HUDEP-2 (cell line): ENCODE measurements at regions not wholly inside any gene's neighbourhood (a gene's known extent, or its start where the extent isn't known, plus 50 kb on each side); places are given as distances from the start of the nearest gene placed in this dataset.
"Not testable (repeated sequence)": the region's sequence is repeated elsewhere in the genome, so short reads cannot be mapped to it uniquely, and the experiment has no call there.

Experiments used
- DNase-seq, 76 experiments: peaks; one replicate each; lab custom pipeline; 2025; ENCODE audit not compliant: unreplicated experiment in 76 of 76; lab: John Stamatoyannopoulos, UW

DNA sequence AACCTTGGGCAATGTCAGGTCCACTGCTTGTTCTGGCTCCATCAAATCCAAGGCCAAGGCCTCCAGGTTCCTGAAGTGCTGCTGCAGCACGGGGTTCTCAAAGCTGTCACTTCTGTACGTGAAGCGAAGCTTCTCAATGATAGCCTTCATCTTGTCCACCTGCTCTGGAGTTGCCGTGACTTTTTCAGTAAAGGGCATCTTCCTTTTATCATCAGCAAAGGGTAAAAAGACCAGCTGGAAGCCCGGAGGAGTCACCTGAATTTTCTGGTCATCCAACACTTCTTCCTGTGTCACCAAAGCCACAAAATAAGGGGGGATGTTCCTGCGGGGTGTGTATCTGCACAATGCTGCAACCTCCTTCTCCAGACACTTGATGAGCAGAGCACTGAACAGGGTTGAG, 131.7 kb upstream of the MAMLD1 start:
- not testable (repeated sequence) for DNase-seq

DNA sequence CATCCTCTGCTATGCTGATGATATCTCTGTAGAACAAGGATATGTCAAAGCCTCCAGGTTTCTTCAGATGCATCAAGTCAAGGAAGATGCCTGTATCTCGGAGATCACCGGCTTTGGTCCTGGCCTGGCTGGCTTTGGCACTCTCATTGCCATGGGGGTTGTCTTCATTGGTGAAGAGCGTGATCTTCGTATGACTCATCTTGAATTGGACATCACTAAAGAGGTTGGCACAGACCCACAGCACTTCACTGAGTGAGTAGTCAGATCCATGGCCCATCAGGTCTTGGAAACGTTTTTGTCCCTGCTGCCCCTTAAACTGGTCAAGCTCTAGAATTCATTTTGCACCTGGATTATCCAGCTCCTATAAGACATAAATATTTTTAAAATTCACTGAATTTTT, 130.9 kb upstream of the MAMLD1 start:
- not testable (repeated sequence) for DNase-seq

DNA sequence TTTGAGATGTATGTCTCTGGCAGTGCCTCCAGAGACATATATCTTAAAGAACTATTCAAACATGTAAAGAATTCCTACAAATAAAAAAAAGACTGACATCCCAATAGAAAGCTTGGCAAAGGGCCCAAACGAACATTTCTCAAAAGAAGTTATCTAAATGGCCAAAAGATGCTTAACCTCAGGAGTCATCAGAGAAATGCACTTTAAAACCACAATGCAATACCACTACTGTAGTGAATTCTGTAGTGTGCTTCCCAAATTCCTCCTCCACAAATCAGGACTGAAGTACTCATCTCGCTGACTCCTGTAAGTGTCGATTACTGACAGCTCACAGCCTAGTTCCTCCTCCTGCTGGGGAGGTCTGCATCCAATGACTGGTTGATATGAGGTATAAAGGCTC, 129.0 kb upstream of the MAMLD1 start:
- DNase-seq = no peak

DNA sequence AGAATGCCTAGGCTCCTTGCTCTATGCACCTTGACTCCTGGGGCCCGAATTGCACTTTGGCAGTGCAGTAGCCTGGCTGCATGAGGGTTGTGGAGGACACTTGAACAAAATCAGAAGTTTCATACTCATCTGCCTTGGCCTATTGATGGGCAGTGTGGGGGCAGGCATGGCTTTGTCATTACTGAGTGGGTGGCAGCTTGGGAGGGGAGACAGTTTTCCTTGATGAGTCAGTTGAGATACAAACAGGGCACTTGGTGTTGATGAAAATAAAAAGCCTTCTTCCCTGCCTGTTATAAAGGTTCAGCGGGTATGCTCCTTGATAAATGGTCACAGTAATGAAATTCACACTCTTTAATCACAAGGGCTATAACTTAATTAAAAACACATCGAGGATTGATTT, 126.8 kb upstream of the MAMLD1 start:
- DNase-seq = no peak

DNA sequence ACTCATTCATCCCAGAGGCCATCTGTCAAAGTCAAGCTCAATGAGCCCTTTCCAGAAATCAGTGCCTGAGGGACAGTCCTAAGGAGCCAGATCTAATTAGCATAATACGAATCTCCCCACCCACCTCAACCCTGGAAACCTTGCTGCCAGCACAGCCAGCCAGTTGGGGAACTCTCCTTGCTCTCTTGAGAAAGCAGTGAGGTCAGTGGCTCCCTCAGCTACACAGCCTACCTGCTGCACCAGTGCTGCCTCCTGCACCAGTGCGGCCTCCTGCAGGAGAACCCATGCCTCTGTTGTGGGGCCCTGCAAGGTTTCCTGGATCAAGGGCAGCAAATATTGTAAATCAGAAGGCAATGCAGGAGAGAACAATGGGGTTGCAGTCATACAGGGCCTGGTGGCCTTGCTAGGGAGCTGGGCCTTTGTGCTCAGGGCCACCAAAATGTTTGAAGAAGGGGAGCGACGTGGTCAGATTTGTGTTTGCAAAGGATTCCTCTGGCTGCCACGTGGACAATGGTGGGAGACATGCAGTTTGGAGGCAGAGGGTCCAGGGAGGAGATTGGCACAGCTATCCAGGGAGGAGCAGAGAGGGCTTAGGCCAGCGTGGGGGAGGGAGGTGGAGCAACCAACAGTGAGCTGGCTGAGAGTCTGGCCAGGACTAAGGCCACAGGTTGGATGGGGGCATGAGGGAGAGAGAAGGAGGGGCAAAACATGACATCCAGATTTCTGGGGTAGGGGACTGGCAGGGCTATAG, 124.3 kb upstream of the MAMLD1 start:
- DNase-seq = no peak

DNA sequence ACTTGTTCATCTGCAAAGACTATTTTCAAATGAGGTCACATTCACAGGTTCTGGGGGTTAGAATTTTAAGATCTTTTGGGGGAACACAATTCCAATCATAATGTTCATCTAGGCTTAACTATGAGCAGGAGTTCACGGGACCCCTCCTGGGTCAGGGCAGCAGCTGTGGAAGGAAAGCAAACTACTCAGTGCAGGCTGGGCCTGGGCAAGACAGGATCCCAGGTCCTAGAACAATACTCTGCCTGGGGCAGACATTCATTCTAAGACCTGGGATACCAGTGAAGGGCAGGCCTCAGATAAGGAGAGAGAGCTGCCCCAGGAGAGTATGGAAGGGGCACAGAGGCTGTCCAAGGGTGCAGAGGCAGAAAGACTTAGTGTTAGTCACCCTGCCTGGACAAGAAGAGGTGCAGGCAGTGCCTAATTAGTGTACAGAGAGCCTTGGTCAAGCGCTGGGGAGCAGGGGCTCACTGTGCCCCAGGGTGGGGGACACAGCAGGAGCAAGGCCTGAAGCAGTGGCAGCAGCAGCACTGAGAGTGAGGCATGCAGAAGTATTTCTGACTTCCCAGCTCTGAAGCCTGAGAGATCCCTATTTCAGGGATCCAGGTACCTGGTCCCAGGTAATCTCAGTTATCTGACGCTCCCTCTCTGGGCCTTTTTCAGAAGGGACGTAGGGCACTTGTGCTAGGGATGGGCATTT, 123.0 kb upstream of the MAMLD1 start:
- no peak for DNase-seq

DNA sequence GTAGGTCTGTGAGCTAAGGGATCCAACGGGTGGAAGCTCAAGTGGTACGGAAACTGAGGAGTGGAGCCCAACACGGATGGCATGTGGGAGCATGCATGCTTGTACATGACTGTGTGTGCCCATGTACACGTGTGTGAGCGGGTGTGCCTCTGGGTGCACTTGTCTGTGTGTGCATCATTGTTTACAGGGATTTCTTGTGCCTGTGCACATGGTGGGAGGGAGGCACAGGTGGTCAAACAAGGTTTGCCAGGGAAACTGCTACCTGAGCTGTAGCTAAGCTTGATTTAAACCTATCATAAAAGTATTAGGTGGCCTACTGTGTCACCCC, 122.5 kb upstream of the MAMLD1 start:
- no peak for DNase-seq

DNA sequence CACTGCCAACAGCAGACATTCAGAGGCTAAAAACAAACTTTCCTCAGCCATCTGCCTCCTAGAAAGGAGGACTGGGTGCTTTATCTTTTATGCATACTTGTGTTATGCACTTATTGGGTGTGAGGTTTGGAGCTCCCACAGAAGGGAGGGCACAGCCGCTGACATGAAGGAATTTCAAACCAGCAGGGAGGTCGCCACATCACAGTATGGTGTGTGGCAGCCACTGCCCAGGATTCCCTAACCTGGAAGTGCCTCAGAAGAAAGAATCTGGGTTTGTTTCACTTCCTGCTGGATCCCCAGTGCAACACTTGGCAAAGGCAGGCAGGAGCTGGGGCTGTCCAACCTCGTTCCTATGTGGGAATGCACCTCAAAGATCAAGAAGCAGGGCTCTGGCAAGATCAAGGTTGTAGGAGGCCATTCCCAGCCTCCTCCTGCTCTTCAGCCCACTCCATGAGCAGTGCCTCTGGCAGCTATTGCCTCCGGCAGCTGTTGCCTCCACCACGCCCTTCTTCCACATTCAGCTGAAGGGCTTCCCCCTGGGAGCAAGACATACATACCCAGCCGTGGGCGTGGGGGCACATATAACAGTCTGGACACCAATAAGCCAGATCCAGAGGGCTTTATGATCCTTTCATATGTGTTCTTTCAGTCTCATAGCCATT, 109.0 kb upstream of the MAMLD1 start:
- DNase-seq = no peak

DNA sequence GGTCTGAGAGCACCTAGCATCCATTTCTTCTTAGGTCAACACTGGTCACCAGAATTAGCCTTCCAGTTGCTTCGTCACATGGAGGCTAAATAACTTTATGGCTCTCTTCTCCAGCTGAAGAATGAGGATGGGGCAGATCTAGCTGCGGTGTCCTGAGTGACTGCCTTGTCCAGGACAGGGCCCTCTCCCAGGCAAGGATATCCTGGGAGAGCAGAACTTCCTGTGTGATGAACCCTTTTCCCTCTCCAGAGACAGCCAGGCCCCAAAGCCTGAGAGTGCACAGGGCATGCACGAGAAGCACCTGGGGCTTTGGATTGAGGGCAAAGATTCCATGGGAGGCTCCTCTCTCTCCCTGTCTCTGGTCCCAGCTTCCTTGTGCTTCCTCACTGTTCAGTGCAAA, 108.2 kb upstream of the MAMLD1 start:
- DNase-seq = no peak

DNA sequence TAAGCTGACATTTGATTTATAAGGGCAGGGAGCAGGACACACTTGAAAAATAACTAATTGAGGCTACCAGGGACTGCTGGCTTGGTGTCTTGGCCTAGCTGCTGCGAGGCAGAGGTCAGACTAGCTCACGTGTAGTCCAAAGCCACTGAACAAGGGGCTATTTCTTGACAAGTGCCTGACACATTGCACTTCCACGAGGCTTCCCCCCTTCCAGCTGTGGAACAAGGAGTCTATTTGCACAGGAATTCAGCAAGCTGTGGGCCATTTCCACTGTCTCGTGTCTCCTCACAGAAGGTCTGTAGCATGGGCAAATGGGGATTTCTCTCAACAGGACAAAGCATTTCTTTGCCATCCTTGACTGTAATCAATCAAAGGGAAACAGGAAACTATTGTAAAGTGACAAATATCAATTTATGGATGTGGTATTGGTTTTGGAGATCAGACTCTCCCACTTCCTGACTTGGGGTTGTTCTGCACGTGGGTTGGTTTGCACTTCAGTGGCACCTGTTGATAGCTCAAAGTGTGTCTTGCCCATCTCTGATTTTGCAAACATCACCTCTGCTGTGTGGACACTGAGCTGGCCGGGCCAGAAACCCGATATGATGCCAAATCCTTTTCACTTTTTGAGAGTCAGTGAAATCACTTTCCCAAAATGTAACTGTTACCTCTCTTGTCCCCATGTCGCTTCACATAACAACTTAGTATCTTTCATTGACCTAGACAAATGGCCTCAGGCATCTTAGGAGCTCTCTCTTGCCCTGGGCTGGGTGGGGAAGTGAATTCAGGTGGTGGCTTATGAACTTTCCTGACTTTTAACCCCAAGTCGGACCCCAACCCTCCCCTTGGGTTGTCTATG, 107.4 kb upstream of the MAMLD1 start:
- DNase-seq = no peak

DNA sequence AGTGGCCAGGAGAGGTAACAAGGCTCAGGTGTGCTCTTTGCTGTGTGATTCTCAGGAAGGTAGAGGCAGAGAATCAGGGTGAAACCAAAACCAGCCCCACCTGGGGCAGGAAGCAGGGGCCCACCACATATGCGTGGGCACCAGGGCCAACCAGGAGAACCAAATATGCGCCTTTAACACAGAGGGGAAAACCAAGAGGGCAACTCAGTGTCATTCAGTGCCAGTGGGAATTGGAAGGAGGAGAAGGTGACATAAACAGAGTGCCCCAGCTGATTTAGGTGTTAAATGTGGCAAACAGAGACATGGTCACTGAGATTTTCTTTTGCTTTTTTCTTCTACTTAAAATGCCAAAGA, 106.8 kb upstream of the MAMLD1 start:
- DNase-seq = no peak

DNA sequence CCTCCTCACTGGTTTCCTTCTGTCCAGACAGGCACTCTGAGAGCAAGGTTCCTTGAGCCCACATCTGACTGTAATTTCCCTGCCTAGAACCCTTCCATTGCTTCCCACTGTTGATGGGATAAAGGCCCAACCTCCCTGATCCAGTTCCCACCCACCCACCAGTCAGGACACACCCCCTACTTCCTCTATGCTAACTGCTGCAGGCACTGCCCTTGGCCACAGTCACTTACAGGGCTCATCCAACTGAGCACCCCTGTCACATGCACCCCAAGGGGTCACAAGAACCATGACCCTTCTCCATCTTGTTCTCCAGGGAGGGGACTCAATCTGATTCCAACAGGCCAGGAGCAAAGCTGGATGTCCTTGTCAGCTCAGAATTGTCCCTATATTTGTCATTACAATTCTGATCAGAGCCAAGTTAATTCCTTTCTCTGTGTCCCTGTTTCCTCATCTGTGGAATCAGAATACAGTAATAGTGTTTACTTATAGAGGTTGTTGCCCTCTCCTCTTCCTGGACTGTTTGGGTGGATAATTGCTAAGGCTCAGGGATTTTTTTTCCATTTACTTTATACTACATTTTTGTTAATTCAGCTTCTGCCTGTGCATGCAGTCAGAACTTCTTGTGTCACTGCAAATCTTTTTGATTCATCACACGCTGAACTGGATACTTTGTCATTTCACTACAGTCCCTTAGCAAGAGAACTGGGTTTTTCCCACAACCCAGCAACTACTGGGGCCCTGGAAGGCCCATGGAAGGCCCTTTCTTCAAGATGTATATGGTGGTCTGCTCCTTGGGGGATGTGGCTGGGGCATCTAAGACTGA, 105.6 kb upstream of the MAMLD1 start:
- no peak for DNase-seq

DNA sequence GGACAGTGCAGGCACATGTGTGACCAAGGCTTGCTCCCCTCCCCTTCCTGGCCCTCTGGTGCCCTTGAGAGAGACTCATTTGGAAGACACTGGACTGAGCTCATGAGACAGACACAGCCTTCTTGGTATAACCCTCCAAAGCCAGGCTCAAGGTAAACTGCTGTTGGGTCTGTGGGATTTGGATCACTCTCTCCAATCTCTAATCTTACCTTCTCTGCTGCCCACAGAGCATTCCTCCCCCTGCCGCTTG, 105.0 kb upstream of the MAMLD1 start:
- no peak for DNase-seq

DNA sequence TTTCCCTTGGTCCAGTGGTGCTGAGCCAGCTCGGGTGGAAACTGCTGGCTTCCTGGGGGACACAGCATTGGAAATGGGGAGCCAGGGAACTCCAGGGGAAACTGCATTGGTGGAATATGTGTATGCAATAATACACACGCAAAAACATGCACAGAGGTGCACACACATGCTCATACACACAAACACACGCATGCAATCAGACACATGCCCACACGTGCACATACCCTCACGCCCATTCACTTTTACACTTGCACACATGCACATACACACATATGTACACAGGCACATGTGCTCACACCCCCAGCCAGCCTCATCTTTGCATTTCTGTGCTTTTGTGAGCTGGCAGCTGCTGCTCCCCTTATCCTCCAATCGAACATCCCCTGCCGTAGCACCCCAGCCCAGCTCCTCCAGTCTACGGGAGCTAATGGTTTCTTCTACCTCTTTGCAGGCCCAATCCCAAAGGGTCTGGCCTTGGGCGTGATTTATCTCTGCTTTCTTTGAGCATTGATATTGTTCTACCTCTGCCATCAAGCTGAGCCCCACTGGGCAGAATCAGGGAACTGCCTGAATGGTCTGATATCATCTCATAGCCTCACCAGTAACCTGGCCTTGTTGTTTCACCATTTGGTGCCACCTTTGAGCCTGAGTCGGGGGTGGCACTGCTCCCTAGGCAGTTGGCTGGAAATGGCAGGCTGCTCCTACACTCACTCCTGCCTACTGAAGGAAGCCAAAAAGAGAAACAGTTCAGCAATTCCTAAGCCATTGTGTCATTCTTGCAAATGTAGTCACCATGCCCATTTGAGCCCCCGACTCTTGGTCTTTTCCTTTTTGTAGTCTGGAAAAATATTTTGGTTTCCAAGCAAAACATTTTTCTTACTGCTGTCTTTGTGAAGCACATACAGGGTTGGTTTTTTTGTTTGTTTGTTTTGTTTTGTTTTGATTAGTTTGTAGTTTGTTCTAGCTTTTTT, 104.4 kb upstream of the MAMLD1 start:
- DNase-seq = no peak

DNA sequence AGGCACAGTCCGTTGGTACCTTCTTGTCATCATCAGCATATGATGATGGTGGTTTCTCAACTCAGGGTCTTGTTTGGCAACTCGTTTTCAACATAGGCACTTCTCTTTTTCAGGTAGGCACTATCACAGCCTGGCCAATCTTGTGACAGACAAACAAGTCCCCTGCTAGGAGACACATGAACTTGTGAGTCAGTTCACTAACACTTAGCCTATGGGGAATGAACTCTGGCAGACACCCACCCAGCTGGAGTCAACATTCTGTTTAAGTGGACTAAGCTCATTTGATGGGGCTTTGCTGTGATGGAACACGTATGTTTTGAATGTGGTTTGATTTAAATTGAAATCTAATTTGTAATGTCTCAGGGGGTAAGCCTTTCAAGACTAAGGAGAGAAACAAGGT, 100.7 kb upstream of the MAMLD1 start:
- DNase-seq = no peak

DNA sequence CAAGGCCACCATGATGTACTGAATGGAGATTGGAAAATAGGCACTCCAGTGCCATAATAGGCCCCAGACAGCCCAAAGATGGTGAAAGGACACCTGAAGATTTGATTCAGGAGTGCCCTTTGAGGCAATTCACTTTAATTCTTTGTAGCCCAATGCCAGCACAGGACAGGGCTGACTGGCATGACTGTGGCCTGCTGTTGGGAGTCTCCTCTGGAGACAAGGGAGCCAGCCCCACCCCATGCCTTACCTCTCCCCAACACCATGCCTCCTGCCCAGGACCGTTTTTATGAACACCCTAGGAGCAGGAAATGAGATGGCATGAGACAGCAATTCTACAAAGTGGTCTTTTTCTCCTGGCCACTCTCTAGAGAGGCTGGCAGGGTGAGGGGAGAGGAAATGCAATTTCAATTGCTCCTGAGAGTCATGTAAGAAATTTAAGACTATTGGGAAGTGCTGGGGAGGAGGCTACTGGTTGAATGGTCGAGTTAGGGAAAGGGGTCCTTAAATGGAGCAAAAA, 94.2 kb upstream of the MAMLD1 start:
- DNase-seq = no peak

DNA sequence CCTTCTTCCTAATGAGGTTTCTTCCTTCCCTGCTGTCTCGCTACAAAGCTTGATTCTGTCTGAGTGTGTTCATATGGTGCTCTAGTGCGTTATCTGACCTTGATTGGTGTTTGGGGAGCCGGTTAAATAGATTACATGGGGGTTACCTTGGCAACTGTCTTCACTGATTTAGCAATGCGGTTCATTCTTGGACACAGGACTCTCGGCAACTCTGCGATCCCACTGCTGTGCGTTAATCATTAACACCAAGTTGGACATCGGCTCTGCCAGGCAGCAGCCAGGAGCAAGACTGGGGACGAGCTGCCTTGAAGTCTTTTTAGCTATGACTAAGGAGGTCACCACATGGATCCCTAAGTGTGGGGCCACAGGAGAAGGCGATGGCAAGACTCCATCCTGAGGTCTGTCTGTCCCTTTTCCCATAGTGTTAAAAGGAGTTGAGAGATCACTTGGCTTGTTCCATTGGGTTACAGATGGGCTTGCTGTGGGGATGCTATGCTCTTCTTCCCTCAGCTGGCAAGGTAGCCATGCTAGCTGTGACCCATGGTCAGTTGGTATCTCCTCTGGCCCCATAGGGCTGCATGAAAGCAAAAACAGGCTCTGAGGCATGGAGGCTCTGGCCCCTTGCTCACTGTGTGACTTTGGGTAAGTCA, 93.4 kb upstream of the MAMLD1 start:
- DNase-seq = no peak

DNA sequence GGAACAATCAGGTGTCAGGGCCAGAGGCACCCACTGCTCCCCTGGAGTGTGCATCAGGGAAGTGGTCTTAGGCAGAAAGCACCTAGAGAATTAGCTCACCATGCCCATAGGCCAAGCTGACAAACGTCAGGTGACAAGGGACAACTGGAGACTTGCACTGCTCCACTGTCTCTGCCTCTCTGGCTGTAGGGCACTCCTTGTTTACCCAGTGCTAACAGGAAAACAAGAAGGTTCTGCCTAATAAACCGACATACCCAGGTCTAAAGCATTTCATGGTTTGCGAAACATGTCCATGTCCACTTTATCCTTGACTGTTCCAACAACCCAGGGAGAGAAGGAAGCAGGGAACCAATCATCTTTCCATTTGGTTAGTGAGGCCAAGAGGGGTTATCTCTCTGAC, 92.5 kb upstream of the MAMLD1 start:
- no peak for DNase-seq
